Right forelimb (tissue), 1 donor: ENCODE measurements at regions not wholly inside any gene's neighbourhood (a gene's known extent, or its start where the extent isn't known, plus 50 kb on each side); places are given as distances from the start of the nearest gene placed in this dataset.
"Not testable (repeated sequence)": the region's sequence is repeated elsewhere in the genome, so short reads cannot be mapped to it uniquely, and the experiment has no call there.

ENCODE experiments used
- DNase-seq: peaks from one replicate; pipeline ENCODE4 v3.0.0-alpha.2; 2018

DNA sequence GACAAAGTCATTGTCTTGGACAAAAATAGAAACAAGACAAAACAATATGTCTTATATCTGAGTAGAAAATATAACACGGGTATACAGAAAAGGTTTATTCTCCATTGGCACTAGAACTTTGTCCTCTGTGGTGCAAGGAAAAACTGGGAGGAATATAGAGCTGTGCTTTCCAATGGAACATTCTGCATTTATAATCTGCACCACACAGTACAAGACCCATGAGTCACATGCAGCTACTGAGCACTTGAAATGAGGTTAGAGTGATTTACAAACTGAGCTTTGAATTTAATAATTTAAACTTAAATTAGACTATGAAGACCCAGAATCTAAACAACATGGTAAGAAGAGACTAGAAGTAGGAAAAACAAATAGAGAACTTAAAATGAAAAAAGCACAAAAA is 86.1 kb downstream of the RAP2A start:
- no peak for DNase-seq

DNA sequence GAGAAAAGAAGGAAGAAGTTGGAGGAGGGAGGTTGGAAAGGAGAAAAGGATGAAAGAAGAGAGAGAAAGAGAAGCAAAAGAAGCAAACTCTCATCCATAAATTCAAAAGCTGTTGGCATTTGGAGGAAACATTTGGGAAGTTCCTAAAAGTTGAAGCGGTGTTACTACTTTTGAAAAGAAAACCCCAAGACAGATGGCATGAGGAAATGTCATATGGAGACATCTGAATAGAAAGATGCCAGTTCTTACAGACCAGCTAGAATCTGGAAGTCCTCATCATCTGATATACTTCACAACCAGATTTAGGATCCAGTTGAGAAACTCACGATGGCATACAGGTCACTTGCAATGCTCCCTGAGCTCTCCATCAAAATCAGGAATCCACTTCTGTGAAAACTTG is 86.9 kb downstream of the RAP2A start:
- no peak for DNase-seq

DNA sequence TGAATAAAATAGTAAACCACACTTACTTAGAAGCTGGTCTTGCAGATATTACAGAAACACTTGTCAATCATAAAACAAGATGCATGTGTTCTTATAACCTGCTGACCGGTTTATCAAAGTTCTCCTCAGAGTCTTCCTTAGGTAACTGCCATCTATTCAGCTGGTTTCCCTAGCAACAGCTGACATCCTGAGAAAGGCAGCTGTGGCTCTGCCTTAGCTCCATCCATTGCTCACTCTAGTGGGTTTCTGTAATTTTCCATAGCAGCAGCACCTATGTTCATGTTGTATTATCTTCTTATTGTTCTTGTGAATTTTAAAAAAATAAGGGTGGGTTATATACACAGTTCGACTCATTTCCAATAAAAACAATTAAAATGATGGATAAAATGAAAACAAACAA is 87.8 kb downstream of the RAP2A start:
- no peak for DNase-seq

DNA sequence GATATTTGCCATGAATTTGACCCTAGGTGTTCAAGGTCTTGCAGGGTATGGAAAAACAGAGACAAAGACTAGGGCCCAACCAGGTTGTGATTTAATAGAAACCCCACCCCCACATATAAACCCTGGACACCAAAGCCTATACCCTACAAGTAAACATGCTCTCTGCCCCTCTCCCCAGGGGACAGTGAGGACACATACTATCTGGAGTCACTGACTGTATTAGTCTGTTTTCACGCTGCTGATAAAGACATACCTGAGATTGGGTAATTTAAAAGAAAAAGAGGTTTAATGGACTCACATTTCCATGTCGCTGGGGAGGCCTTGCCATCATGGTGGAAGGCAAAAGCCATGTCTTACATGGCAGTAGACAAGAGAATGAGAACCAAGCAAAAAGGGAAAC is 88.3 kb downstream of the RAP2A start:
- no peak for DNase-seq

- DNase-seq: no peak
Measured at GRCh38 chr13:97526556-97526955, 92.6 kb downstream of the RAP2A start.

DNA sequence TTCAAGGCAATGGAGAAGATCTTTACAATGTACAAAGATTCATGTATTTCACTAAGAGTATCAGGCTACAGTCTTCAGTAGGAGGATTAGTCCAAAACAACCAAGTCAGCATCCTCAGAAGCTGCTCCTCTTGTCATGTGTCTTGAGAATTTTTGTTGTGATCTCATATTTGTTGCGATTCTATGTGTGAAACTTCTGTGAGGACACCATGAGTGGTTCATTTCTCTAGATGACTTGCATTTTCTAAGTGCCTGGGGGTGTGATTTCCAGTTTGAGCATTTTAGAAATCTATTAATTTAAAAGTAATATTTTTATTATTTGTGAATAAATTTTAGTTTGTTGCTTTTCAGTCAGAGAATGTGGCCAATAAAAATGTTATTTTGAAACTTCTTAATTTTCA is 94.5 kb downstream of the RAP2A start:
- no peak for DNase-seq

GRCh38 chr13:97534540-97534939 is 100.6 kb downstream of the RAP2A start:
- no peak for DNase-seq

DNA sequence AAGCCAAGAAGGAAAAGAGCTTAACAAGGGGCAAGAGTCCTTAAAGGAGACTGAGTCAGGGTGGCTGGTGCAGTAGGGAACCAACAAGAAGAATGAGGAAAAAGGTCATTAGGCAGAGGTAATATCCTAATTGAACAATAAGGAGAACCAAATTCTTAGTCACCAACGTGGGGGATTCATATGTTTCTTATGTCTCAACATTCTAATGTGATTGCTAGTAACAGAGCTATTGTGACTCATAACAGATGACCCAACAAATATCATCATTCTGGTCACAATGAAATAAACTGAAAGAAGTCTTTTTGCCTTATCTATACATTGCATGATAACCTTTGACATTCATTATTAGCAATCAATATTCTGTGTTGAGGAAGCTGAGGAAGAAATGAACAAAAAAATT is 101.6 kb downstream of the RAP2A start:
- no peak for DNase-seq

- no peak for DNase-seq
Measured at GRCh38 chr13:97537110-97537509, 103.1 kb downstream of the RAP2A start.

DNA sequence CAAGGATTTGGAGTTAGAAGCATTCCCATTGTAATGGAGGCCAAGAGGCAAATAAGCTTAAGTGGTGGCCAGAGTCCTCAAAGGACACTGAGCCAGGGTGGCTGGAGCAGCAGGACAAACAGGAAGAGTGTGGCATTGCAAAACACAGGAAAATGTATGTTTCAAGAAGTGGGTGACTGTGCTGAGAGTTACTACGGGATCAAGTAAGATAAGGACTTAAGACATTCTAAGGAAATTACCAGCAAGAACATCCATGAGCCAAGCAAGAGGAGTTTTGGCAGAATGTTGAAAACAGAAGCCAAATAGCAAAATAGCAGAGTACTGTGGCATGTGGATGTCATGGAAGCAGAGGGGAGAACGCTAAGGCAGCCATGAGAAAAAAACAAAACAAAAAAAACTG is 104.2 kb downstream of the RAP2A start:
- DNase-seq: no peak

DNA sequence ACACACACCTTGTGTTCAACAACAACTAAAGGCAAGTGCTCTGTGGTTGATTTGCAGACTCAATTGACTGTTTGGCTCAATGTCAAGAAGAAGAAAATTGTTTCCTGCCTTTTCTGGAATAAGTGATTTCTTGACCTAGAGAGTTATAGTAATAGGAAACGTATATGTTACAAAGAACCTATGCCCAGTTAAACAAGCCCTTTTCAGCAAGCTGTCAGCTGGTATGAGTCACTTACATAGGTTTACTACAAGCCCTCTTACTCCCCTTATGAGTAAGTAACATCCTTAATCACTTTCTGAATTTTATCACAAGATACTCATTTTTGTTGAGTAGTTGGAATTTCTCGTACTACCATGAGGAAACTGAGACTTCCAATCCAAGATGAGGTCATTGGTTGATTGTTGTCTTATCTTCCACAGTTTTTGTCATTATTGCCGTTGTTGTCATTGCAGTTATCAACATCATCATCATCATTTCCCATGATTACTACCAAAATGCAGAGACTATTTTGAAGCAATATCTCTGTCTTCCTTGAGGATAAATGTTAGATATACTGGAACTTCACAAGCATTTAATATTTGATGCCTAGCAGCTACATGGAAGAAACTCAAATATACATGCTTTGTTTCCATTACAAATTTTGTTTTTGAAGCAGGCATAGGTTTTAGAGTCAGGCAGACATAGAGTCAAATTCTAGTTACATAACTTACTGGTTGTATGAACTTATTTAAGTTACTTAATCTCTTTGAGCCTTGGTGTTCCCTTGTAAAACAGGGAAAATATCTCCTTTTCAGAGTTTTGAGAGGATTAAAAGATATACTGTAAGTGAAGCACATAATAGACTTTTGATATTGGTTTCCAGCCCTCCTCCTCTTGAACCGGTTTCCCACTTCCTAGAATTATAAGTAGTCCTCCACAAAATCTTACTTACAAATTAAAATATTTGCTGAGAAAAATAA is 106.0 kb downstream of the RAP2A start:
- no peak for DNase-seq

DNA sequence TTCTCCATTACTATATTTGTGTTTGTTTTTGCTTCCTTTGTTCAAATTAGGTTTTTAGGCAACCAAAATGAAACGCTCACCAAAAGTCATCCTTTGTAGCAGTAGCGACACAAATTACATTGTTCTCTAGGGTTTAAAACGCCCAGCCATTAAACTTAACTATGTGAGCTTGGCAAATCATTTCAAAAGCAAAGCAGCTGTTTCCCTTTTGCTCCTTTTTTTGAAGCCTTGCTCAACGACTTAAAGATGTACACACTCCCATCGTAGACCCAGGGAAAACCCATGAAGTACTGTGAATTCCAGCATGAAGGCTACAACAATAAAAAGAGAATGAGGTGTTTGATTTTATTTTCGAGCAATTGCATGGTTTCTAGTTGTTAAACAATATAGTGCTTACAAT is 106.7 kb downstream of the RAP2A start:
- no peak for DNase-seq

- DNase-seq: no peak
Measured at GRCh38 chr13:97542102-97542685, 108.2 kb downstream of the RAP2A start.

DNA sequence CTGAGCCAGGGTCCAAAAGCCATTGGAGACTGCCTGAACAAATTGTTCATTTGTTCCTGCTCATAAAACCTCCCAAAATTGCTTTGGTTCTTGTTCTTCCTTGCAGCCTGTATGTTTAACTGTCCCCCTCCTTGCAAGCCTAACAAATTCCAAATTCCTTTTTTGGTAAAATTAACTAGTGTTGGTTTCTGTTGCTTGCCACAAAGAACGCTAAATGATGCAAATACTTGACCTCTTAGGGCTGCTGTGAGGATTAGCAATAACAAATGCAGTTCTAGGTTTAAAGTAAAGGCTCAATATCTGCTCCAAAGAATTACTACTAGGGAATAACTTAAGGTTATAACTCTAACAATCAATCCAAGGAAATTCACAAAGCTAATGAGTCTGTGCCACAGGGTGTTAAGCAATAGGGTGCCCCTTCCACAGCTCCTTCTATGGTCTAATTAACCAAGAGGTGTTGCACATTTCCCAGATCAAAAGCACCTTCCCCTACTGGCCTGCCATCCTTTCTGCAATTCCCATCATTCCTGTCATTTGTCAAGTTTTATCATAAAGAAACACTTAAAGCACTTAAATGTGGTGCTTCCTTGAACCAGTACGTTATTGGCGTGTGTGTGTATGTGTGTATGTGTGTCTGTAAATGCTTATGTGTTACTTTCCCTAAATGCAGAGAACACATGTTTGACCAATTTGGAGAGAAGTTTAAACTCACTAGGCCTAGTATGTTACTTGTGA is 110.2 kb downstream of the RAP2A start:
- DNase-seq: no peak

GRCh38 chr13:97544971-97545499 is 111.1 kb downstream of the RAP2A start:
- DNase-seq: not testable (repeated sequence)

DNA sequence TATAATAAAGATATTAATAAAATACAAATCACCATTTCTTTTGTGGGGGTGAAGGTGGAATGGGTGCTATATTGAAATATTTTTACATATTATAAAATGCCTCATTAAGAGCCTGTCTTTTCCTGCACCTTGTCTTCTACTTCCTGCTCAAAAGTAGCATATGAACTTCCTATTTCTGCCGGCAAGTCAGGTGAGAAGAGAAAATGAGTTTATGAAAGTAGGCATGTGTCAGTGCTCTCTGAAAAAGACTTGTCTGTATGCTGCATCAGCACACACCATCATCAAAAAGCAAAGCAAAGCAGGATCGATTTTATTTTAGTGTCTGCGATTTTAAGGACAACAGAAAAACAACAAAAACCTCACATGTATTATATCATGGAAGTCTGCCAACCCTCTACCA is 114.2 kb downstream of the RAP2A start:
- no peak for DNase-seq

GRCh38 chr13:97548711-97549110 is 114.7 kb downstream of the RAP2A start:
- DNase-seq: no peak

DNA sequence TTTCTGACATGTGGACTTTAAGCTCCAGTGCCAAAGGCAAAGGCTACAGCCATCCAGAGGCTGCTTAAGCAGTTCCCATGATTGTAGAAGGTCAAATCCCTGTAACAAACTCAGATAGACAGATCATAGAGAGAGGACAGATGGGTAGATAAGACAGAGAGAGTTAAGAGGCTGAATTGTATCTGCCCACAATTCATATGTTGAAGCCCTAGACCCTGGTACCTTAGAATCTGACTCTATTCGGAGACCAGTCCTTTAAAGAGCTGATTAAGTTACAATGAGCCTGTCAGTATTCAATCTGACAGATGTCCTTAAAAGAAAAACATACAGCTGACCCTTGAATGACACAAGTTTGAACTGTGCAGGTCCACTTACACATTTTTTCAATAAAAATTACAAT is 115.2 kb downstream of the RAP2A start:
- no peak for DNase-seq

DNA sequence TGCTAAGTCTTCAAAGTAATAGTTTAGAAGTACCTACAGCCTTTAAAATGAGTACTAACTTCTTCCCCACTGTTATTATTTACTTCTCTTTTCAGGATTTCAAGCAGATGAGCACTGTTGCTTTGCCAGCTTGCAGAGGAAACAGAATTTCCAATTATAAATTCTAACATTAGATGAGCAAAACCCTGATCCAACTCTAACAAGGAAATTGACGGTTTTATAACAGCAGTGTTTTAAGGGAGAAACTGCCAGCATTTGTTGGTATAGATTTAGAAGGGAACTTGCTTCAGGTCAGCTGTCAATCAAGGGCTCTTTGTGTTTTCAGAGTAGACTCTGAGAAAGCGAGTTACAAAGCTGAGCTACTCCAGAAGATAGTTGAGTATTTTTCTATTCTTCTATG is 120.5 kb downstream of the RAP2A start:
- DNase-seq: no peak

DNA sequence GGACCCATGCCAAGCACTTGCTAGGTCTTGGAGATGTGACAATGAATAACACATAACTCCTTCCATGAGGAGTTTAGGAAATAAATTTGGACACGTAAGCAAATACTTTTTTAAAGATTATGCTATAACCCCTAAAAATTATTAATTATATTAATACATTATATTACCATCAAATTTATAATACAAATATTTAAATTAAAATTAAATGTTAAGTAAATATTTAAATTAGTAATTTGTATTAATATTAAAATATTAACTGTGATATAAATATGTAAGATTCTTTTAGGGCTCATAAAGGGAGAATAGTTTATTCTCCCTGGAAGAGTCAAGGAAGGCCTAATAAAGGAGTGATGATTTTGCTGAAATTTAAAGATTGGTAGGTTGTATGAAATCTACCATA is 121.1 kb downstream of the RAP2A start:
- DNase-seq: no peak

DNA sequence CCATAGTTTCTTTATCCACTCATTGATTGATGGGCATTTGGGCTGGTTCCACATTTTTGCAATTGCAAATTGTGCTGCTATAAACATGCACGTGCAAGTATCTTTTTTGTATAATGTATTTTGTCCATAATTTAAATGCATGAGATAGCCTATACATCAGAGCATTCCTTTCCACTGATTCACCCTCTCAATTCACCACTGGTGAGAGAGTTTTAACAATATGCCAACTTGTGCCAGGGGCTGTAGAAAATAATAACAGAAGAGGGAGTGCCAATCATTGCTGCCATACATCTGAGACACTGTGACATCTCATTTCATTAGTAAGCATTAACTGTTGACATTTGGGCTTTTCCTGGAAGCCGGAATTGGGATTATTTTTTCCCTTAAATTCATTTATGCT is 125.1 kb downstream of the RAP2A start:
- no peak for DNase-seq

DNA sequence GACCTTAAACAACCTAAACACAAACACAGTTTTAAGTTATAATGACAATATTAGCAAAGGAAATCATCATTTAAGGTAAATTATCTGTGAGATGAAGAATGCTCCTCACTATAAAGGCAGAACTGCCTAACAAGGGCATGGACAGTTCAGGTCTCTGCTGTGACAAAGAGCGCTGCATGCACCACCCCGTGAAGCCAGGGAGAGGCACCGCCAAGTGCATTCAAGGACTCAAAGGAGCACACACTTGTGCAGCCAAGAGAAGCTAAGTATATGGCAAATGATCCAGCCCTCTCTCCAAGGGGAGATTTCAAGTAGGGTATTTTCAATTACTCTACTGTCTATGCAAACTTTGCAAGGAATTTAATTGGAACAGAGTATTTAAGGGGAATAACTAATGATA is 126.0 kb downstream of the RAP2A start:
- DNase-seq: no peak

DNA sequence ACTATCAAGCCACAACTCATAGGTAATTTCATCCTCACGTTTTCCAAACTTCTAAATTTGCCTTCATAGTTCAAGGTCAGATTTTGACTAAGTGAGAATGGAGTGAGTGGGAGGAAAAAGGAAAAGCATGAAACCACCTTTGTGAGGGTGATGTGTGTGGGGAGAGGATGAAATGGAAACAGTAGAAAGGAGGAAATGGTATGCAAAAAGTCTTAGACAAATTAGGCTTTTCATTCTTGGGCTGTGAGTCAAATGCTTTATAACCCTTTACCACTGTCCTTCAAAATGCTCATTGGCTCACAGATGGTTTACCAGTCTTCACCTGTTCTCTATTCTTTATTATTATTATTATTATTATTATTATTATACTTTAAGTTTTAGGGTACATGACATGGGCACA is 127.2 kb downstream of the RAP2A start:
- no peak for DNase-seq

- no peak for DNase-seq
Measured at GRCh38 chr13:97562962-97563361, 129.0 kb downstream of the RAP2A start.
